G401 (cell line): ENCODE measurements at regions not wholly inside any gene's neighbourhood (a gene's known extent, or its start where the extent isn't known, plus 50 kb on each side); places are given as distances from the start of the nearest gene placed in this dataset.

Experiments used
- DNase-seq: peaks from one replicate; pipeline ENCODE4 v3.0.0-alpha.2; 2015; ENCODE audit warnings: low spot score
- in situ Hi-C: cut with HindIII; loops from 2 replicates; pipeline ENCODE4 v1.10.0; 2016; ENCODE audit warnings: low sequenced_read_pairs, mixed read lengths

DNA sequence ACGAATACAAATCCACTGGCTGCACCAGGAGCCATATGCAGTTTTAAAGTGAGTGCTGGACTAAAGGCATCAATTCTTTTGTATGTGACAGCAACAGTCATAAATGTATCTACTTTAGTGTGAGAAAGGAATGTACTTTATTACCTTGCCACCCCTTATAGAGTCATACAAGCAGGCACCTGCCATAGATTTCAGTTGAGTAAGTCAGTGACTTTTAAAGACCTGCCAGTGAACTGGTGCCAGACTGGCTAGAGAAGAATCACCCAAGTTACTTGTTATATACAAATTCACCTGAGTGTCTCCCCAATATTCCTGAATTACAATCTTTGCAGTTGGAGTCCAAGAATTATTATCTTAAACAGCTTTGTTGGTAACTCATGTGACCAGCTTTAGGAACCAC is 547.9 kb downstream of the COL12A1 start:
- in situ Hi-C loops, result no loop called here
- no peak for DNase-seq

DNA sequence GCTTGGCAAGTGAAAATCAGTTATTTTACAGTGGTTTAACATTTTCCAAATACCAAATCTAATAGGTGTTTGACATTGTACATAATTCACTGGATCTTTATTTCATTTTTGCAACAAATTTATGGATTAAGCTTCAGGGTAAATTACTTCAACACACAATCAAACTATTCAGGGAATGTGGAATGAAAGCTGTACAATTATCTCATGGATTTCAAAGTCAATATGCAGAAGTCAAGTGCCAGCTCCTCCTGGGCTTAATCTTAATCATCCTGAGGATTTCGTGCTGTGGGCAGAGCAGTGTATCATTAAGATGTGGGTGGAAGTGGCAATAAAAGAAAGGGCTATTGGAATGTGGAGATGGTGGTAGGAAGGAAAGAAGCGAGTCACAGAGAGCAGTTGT is 548.8 kb downstream of the COL12A1 start:
- DNase-seq, result no peak
- in situ Hi-C loops, result no loop called here

GRCh38 chr6:74656453-74656852 is 549.4 kb downstream of the COL12A1 start:
- in situ Hi-C loops, result no loop called here
- no peak for DNase-seq

DNA sequence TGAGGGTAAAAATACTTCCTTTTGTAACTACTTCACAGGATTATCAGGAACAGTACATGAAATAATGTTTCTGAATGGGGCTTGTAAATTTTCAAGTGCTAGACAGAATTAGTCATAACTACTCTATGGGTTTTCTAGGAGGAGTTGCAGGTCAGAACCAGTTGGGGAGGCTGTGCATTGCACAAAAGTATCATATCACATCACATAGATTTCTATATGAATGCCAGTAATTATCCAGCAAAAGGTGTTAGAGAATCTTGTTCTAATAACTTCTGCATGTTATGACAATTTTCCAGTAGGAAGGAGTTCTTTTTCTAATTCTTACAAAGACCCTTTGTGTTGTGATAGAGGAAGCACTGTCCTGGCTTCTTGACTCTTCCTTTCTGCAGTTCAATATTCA is 551.6 kb downstream of the COL12A1 start:
- no peak for DNase-seq
- in situ Hi-C loops, result no loop called here

GRCh38 chr6:74651948-74652842 is 553.7 kb downstream of the COL12A1 start:
- no peak for DNase-seq
- in situ Hi-C loops, result no loop called here

DNA sequence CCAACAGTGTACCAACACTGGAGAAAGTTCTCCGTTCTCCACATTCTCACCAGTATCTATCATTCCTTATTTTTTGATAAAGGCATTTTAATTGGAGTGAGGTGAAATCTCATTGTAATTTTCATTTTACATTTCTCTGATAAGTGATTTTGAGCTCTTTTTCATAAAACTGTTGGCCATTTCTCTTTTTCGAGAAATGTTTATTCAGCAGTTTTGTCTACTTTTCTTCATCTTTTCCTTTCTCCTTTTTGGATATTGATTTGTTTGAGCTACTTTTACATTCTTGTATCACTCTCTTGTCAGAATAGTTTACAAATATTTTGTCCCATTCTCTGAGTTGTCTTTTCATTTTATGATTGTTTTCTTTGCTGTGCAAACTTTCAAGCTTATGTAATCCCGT is 555.2 kb downstream of the COL12A1 start:
- in situ Hi-C loops, result no loop called here
- no peak for DNase-seq

GRCh38 chr6:74646461-74646860 is 559.4 kb downstream of the COL12A1 start:
- no peak for DNase-seq
- in situ Hi-C loops, result no loop called here

- no peak for DNase-seq
- in situ Hi-C loops, result no loop called here
Measured at GRCh38 chr6:74645108-74645849, 560.6 kb downstream of the COL12A1 start.

GRCh38 chr6:74642101-74642500 is 563.8 kb downstream of the COL12A1 start:
- DNase-seq, result no peak
- in situ Hi-C loops, result no loop called here

DNA sequence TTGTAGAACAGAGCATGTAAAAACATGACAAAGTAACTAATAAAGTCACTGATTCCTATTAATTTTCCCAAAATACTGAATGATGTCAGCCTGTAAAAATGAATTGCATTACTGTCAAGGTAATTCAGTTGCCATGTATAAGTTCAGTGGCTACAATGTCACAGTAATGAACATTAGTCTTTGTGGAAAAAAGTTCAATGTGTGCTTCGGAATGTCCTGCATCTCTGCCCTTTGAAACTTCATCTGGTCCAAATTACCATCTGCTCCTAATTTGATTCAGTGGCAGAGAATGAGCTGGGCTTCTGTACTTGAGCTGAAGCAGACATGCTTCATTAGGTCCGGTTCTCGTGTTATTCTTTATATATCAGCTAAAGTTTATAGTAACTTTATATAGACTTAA is 567.4 kb downstream of the COL12A1 start:
- peak; percentile 8 for DNase-seq
- in situ Hi-C loops, result no loop called here

DNA sequence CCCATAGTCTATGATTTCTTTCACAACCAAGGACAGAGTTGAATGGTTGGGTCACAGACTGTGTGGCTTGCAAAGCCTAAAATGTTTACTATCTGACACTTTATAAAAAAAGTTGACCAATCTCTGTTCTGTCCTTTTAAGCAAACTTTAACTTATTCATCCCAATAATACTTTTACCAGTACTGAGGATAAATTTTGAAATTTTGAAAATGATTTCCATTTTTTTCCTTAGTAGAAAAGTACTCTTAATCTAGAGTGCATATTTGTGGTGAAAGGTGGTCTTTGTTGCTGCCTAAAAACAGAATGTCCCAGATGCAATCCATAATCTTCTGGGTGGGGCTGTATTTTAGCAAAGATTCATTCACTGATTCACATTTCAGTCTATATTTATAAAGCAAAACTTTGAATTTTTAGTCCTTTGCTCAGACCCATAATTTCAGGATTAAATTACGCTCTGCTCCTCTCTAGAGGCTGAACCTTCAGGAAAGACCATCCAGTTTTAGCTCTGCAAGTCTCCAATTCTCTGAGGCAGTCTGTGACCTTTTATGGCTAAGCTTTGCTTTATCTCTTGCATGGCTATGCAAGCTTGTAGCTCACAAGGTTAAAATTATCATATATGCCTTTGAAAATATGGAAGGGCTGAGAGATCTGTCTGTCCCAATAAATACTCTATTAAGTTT is 573.5 kb downstream of the COL12A1 start:
- DNase-seq, result no peak
- in situ Hi-C loops, result no loop called here

GRCh38 chr6:74631564-74631963 is 574.3 kb downstream of the COL12A1 start:
- no peak for DNase-seq
- in situ Hi-C loops, result no loop called here

DNA sequence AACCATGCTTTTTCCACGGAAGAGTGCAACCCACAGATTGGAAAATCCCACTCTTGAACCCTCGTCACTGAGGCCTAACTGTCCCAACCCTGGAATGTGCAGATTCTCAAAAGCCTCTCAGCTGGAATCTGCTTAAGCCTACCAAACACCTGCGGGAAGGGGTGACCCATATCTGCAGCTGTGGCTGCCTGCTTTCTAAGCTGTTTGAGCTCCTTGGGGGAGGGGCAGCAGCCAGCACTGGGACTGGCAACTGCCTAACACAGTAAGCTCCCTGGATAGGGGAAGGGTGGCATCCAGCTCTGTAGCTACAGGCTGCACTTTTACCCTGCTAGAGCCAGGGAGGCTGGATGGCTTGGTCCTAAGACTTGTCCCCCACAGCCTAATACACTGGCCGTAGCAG is 579.6 kb downstream of the COL12A1 start:
- DNase-seq, result no peak
- in situ Hi-C loops, result no loop called here

- no peak for DNase-seq
- in situ Hi-C loops, result no loop called here
Measured at GRCh38 chr6:74623027-74623426, 582.8 kb downstream of the COL12A1 start.

DNA sequence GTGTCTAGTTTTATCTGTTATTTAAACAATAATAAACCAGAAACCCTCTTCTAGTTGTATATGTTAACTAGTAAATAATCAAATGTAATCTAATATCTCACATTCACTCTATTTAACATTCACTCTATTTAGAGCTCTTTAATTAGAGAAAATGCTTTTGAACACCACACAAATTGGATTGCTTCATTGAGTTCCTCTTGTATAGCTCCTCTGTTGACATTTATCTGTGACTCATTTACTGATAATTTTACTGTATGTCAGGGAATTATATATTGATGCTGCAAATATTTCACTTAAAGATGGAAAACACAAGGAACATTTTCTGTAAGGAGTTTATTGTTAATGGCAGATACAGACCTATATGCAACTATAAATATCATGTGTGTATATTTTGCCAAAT is 594.6 kb downstream of the COL12A1 start:
- no peak for DNase-seq
- in situ Hi-C loops, result no loop called here

DNA sequence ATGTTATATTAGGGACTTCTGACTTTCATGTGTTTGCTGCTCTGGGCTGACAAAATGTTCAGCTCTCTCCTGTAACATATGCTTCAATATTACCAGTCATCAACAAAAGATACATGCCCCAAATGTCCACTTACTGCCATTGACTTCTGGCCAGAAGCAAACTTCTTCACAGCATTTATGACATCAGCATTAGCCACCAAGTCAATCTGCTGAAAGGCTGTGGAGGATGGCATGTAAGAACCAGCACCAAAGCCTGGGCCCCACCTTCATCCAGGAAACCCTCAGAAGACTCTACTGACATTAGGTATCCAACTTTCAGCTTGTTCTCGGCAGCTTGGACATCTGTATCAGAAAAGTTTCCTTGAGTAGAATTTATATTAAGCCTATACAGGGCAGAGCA is 595.5 kb downstream of the COL12A1 start:
- in situ Hi-C loops, result no loop called here
- no peak for DNase-seq

DNA sequence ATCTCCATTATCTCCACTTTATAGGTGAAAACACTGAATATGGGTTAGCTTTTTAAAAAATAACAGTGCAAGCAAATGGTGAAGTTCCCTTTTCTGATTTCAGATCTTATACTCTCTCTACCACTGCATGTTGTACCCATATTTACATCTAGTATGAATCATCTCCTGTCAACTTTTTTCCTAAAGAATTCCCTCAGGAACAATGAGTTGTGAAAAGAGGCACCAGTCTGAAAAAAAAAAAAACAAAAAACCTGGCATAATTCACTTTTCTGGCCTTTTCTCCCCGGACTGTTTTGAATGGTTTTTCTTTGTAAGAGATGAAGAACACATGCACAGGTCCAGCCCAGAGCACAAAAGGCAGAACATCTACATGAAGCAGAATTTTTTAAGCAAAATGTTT is 596.0 kb downstream of the COL12A1 start:
- in situ Hi-C loops, result no loop called here
- no peak for DNase-seq

DNA sequence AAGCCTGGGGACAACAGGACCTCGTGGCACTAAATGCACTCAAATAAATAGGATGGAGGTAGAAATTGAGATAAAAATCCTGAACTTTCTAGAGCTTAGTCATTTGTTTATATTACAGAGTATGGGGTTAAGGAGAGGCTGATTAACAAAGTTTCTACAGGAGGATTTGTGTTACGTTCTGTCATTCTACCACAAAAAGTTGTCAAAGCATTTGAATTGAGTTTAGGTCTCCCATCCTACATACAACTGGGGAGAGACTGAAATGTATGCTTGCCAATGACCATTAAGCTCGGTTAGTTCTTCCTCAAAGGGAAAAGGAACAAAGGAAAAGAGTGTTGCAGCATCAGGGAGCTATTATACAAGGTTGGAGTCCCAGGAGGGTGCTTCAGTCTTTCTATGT is 597.9 kb downstream of the COL12A1 start:
- DNase-seq, result no peak
- in situ Hi-C loops, result no loop called here

DNA sequence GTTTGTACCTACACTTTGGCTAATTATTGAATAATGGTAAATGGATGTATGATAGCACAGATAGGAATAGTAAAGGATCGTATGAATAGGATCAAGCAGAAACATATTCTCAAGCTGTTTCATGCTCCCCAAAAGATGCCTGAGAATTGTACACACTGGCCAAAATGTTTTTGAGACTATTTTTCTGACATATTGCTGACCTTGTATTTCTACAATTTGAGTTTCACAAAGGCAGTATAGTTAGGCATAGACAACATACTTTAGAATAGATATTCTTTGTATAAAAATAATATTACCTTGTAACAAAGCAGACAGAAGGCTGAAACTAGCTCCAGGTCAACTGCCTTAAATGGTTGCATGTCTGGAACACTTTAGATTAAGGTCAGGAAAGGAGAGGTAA is 598.4 kb downstream of the COL12A1 start:
- in situ Hi-C loops, result no loop called here
- DNase-seq, result no peak

- in situ Hi-C loops, result no loop called here
- DNase-seq, result no peak
Measured at GRCh38 chr6:74606582-74607071, 599.2 kb downstream of the COL12A1 start.
